ENCODE measurements at regions not wholly inside any gene's neighbourhood (a gene's known extent, or its start where the extent isn't known, plus 50 kb on each side); places are given as distances from the start of the nearest gene placed in this dataset.

DNA sequence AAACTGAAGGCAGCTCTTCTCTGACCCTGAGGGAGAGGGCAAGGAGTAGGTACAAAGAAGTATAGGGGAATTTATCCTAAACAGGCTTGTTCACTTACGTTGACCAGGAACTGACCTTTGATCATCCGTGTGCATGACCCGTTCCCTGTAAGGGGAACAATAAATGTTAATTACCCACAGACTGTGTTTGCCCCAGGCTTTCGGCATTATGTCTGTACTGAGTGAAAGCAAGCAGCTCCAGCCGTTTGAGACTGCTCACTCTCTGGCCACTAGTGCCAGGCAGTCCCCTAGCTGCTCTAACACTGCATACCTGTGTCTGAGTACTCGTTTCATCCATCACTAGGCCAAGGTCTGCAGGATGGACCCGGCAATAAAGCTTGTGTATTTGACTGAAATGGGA is 1365.3 kb downstream of the NCAM2 start:
- H3K4me3 ChIP-seq (ENCODE audit: low read depth in 2 of 2, low read length in 1 of 2): no peak overlapping the region
- no peak overlapping the region for H3K9ac ChIP-seq
- 0 out of 2 replicates have a peak, but pooled peaks cover 3% of the 10 kb centered on the region for H3K9me3 ChIP-seq
- H3F3A ChIP-seq (replicated peaks; ENCODE audit: insufficient read depth): no peaks in the 10 kb centered on the region
- no peaks in the 10 kb centered on the region for H3K36me3 ChIP-seq (replicated peaks in 1 of 2; ENCODE audit: control insufficient read depth in 1 of 2, insufficient read depth in 2 of 2, low read length in 1 of 2)
- H3K79me2 ChIP-seq (ENCODE audit: insufficient read depth): no peaks in the 10 kb centered on the region
- 23% methylated on average over 3 of the region's 7 CpGs for WGBS (ENCODE audit: low lambda C conversion rate)
- no peak overlapping the region for H3K4me2 ChIP-seq
- TF ChIP-seq, protein P1, sequence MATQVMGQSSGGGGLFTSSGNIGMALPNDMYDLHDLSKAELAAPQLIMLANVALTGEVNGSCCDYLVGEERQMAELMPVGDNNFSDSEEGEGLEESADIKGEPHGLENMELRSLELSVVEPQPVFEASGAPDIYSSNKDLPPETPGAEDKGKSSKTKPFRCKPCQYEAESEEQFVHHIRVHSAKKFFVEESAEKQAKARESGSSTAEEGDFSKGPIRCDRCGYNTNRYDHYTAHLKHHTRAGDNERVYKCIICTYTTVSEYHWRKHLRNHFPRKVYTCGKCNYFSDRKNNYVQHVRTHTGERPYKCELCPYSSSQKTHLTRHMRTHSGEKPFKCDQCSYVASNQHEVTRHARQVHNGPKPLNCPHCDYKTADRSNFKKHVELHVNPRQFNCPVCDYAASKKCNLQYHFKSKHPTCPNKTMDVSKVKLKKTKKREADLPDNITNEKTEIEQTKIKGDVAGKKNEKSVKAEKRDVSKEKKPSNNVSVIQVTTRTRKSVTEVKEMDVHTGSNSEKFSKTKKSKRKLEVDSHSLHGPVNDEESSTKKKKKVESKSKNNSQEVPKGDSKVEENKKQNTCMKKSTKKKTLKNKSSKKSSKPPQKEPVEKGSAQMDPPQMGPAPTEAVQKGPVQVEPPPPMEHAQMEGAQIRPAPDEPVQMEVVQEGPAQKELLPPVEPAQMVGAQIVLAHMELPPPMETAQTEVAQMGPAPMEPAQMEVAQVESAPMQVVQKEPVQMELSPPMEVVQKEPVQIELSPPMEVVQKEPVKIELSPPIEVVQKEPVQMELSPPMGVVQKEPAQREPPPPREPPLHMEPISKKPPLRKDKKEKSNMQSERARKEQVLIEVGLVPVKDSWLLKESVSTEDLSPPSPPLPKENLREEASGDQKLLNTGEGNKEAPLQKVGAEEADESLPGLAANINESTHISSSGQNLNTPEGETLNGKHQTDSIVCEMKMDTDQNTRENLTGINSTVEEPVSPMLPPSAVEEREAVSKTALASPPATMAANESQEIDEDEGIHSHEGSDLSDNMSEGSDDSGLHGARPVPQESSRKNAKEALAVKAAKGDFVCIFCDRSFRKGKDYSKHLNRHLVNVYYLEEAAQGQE (IDR thresholded peaks at IDR 0.05; ENCODE audit: low read depth, low read length): no peak
- TF ChIP-seq RXRA (IDR thresholded peaks at IDR 0.05; ENCODE audit: borderline replicate concordance, low read depth): no peak
- no peak for TF ChIP-seq RCOR1 (IDR thresholded peaks at IDR 0.05; ENCODE audit: low read length)
- no peak for TF ChIP-seq TEAD4 (IDR thresholded peaks at IDR 0.05; ENCODE audit: borderline replicate concordance, insufficient read depth)
- TF ChIP-seq RAD21 (IDR thresholded peaks at IDR 0.05; ENCODE audit: low read length): no peak
- TF ChIP-seq FOXJ3 (CRISPR knock-in tag; IDR thresholded peaks at IDR 0.05): no peak
- no peak for TF ChIP-seq SIN3A (IDR thresholded peaks at IDR 0.05; ENCODE audit: borderline replicate concordance, low read depth, low read length)
- no peak for TF ChIP-seq NFIC (IDR thresholded peaks at IDR 0.05; ENCODE audit: borderline replicate concordance)
- no peak for TF ChIP-seq MEF2A (IDR thresholded peaks at IDR 0.05; ENCODE audit: borderline replicate concordance, low read depth)
- no peak for DNase-seq
- H2AFZ ChIP-seq (ENCODE audit: low read depth): no peak overlapping the region
- H4K20me1 ChIP-seq (ENCODE audit: insufficient read depth): no peaks in the 10 kb centered on the region
- ChIA-PET CTCF (no interaction called here), POLR2A (no interaction called here)
- no peaks in the 10 kb centered on the region for H3K4me1 ChIP-seq (ENCODE audit: control insufficient read depth in 1 of 2, insufficient read depth in 2 of 2, low read depth in 1 of 2, low read length in 1 of 2)
- H3K9me2 ChIP-seq: no peaks in the 10 kb centered on the region
- no peaks in the 10 kb centered on the region for H3K27me3 ChIP-seq (ENCODE audit: insufficient read depth)
- no peak overlapping the region for H3K27ac ChIP-seq (ENCODE audit: low read depth in 2 of 2, low read length in 1 of 2)

DNA sequence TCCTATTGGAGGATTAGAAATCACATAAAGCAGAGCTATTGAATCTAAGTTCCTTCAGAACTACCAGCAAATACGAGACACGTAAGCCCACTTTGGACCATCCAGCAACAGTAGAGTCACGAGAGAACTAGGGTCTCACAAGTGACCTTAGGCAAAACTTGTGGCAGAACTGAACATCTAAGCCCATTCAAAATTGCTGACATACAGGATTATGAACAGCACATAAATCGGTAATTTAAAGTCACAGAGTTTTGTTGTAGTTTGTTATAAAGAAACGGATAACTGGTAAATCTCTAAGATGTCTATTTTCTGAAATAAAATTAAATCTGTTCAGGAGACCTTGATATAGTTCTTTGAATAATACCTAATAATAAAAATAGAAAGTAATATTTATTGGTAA is 1366.0 kb downstream of the NCAM2 start:
- TF ChIP-seq RFX5 (IDR thresholded peaks at IDR 0.05; ENCODE audit: low read length): no peak
- no peak for TF ChIP-seq NFIC (IDR thresholded peaks at IDR 0.05; ENCODE audit: borderline replicate concordance)
- TF ChIP-seq SMC3 (IDR thresholded peaks at IDR 0.05; ENCODE audit: low read depth, low read length): no peak
- no peak for TF ChIP-seq SIN3A (IDR thresholded peaks at IDR 0.05; ENCODE audit: borderline replicate concordance, low read depth, low read length)
- TF ChIP-seq GATA2 (CRISPR knock-in tag; IDR thresholded peaks at IDR 0.05): no peak
- TF ChIP-seq, protein P2, sequence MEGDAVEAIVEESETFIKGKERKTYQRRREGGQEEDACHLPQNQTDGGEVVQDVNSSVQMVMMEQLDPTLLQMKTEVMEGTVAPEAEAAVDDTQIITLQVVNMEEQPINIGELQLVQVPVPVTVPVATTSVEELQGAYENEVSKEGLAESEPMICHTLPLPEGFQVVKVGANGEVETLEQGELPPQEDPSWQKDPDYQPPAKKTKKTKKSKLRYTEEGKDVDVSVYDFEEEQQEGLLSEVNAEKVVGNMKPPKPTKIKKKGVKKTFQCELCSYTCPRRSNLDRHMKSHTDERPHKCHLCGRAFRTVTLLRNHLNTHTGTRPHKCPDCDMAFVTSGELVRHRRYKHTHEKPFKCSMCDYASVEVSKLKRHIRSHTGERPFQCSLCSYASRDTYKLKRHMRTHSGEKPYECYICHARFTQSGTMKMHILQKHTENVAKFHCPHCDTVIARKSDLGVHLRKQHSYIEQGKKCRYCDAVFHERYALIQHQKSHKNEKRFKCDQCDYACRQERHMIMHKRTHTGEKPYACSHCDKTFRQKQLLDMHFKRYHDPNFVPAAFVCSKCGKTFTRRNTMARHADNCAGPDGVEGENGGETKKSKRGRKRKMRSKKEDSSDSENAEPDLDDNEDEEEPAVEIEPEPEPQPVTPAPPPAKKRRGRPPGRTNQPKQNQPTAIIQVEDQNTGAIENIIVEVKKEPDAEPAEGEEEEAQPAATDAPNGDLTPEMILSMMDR (IDR thresholded peaks at IDR 0.05): no peak
- TF ChIP-seq RAD21 (IDR thresholded peaks at IDR 0.05; ENCODE audit: low read length): no peak
- TF ChIP-seq, protein P3, sequence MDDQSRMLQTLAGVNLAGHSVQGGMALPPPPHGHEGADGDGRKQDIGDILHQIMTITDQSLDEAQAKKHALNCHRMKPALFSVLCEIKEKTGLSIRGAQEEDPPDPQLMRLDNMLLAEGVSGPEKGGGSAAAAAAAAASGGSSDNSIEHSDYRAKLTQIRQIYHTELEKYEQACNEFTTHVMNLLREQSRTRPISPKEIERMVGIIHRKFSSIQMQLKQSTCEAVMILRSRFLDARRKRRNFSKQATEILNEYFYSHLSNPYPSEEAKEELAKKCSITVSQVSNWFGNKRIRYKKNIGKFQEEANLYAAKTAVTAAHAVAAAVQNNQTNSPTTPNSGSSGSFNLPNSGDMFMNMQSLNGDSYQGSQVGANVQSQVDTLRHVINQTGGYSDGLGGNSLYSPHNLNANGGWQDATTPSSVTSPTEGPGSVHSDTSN (IDR thresholded peaks at IDR 0.05): no peak
- TF ChIP-seq, protein P4, sequence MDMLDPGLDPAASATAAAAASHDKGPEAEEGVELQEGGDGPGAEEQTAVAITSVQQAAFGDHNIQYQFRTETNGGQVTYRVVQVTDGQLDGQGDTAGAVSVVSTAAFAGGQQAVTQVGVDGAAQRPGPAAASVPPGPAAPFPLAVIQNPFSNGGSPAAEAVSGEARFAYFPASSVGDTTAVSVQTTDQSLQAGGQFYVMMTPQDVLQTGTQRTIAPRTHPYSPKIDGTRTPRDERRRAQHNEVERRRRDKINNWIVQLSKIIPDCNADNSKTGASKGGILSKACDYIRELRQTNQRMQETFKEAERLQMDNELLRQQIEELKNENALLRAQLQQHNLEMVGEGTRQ (IDR thresholded peaks at IDR 0.05; ENCODE audit: borderline replicate concordance, low read depth, low read length): no peak
- TF ChIP-seq, protein P1 (IDR thresholded peaks at IDR 0.05; ENCODE audit: low read depth, low read length): no peak
- TF ChIP-seq FOXJ3 (CRISPR knock-in tag; IDR thresholded peaks at IDR 0.05): no peak
- no peak overlapping the region for H3K4me2 ChIP-seq
- POLR2A ChIA-PET: no interaction called here
- no peaks in the 10 kb centered on the region for H3K9me2 ChIP-seq
- WGBS (ENCODE audit: low lambda C conversion rate): 40% methylated on average over 5 of the region's 5 CpGs
- no peak overlapping the region for H2AFZ ChIP-seq (ENCODE audit: low read depth)
- H3K27ac ChIP-seq (ENCODE audit: low read depth in 2 of 2, low read length in 1 of 2): no peak overlapping the region
- H3K27me3 ChIP-seq (ENCODE audit: insufficient read depth): no peaks in the 10 kb centered on the region
- 0 out of 2 replicates have a peak, but pooled peaks cover 3% of the 10 kb centered on the region for H3K9me3 ChIP-seq
- H3F3A ChIP-seq (replicated peaks; ENCODE audit: insufficient read depth): no peaks in the 10 kb centered on the region
- no peak overlapping the region for H3K9ac ChIP-seq
- H3K36me3 ChIP-seq (replicated peaks in 1 of 2; ENCODE audit: control insufficient read depth in 1 of 2, insufficient read depth in 2 of 2, low read length in 1 of 2): no peaks in the 10 kb centered on the region
- no peak for DNase-seq
- no peaks in the 10 kb centered on the region for H3K79me2 ChIP-seq (ENCODE audit: insufficient read depth)
- CTCF ChIA-PET: no interaction called here
- H3K4me1 ChIP-seq (ENCODE audit: control insufficient read depth in 1 of 2, insufficient read depth in 2 of 2, low read depth in 1 of 2, low read length in 1 of 2): no peaks in the 10 kb centered on the region
- no peak overlapping the region for H3K4me3 ChIP-seq (ENCODE audit: low read depth in 2 of 2, low read length in 1 of 2)
- no peaks in the 10 kb centered on the region for H4K20me1 ChIP-seq (ENCODE audit: insufficient read depth)

Data from SK-N-SH (cell line).